ENCODE measurements at regions not wholly inside any gene's neighbourhood (a gene's known extent, or its start where the extent isn't known, plus 50 kb on each side); places are given as distances from the start of the nearest gene placed in this dataset.

DNA sequence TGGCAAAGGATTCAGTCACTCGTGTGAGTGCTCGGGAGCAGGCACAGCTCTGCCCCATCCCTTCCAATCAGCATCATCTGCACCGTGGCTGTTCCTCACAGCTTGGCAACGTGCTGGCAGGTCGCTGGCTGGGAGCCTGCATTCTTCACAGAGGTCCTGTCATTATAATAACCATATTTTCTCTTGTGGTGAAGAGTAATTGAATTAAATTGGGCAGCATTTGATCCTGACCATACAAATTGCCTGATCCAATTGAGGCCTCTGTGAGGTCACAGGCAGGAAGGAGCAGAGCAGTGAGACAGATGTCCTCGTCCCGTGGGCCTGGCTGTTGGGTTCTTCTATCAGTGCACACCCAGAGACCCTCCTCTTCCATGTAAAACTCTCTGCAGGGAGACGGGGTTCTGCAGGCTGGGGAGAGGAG, 407.8 kb downstream of the COG6 start:
- no peaks in the 10 kb centered on the region for H3F3A ChIP-seq (replicated peaks; ENCODE audit: low read depth)
- no peak overlapping the region for H3K4me2 ChIP-seq
- no peak for ATAC-seq

More for the DNA sequence above, 407.8 kb downstream of the COG6 start:
- H3K79me2 ChIP-seq (replicated peaks; ENCODE audit: insufficient read depth): no peaks in the 10 kb centered on the region
- no peaks in the 10 kb centered on the region for H3K27me3 ChIP-seq (ENCODE audit: insufficient read depth)
- no peak overlapping the region for H3K4me3 ChIP-seq
- Mint-ChIP-seq H3K36me3 (ENCODE audit: low read depth) (no peaks in the 10 kb centered on the region), H3K4me3 (no peak overlapping the region), H3K27me3 (ENCODE audit: insufficient read depth, low read depth, poor library complexity) (peaks cover 2% of the 10 kb centered on the region), H3K9me3 (no peaks in the 10 kb centered on the region), H3K27ac (no peak overlapping the region), H3K4me1 (peaks cover 3% of the 10 kb centered on the region; the same call in 2 of the 3 replicates)
- DNase-seq (ENCODE audit: low spot score): no peak
- no peaks in the 10 kb centered on the region for H3K4me1 ChIP-seq (ENCODE audit: insufficient read depth)
- no peaks in the 10 kb centered on the region for H3K36me3 ChIP-seq (ENCODE audit: insufficient read depth)
- no peaks in the 10 kb centered on the region for H4K20me1 ChIP-seq (replicated peaks; ENCODE audit: insufficient read depth)
- H3K27ac ChIP-seq (ENCODE audit: low read depth): no peak overlapping the region
- H2AFZ ChIP-seq: no peak overlapping the region
- H3K9me2 ChIP-seq (ENCODE audit: insufficient read depth): no peaks in the 10 kb centered on the region
- TF ChIP-seq CREB1 (CRISPR knock-in tag; IDR thresholded peaks at IDR 0.05; ENCODE audit: low read depth) (no peak), POLR2AphosphoS5 (IDR thresholded peaks at IDR 0.05; ENCODE audit: low read depth) (no peak), NANOG (IDR thresholded peaks at IDR 0.05; ENCODE audit: borderline replicate concordance) (no peak), ZNF331 (CRISPR knock-in tag; IDR thresholded peaks at IDR 0.05; ENCODE audit: low read depth) (no peak), ZNF114 (CRISPR knock-in tag; IDR thresholded peaks at IDR 0.05) (no peak), EZH2phosphoT487 (IDR thresholded peaks at IDR 0.05; ENCODE audit: unreplicated experiment) (no peak), JUNB (IDR thresholded peaks at IDR 0.05; ENCODE audit: unreplicated experiment) (no peak)
- TF ChIP-seq, protein P1, sequence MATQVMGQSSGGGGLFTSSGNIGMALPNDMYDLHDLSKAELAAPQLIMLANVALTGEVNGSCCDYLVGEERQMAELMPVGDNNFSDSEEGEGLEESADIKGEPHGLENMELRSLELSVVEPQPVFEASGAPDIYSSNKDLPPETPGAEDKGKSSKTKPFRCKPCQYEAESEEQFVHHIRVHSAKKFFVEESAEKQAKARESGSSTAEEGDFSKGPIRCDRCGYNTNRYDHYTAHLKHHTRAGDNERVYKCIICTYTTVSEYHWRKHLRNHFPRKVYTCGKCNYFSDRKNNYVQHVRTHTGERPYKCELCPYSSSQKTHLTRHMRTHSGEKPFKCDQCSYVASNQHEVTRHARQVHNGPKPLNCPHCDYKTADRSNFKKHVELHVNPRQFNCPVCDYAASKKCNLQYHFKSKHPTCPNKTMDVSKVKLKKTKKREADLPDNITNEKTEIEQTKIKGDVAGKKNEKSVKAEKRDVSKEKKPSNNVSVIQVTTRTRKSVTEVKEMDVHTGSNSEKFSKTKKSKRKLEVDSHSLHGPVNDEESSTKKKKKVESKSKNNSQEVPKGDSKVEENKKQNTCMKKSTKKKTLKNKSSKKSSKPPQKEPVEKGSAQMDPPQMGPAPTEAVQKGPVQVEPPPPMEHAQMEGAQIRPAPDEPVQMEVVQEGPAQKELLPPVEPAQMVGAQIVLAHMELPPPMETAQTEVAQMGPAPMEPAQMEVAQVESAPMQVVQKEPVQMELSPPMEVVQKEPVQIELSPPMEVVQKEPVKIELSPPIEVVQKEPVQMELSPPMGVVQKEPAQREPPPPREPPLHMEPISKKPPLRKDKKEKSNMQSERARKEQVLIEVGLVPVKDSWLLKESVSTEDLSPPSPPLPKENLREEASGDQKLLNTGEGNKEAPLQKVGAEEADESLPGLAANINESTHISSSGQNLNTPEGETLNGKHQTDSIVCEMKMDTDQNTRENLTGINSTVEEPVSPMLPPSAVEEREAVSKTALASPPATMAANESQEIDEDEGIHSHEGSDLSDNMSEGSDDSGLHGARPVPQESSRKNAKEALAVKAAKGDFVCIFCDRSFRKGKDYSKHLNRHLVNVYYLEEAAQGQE (IDR thresholded peaks at IDR 0.05; ENCODE audit: unreplicated experiment): no peak
- TF ChIP-seq, protein P2, sequence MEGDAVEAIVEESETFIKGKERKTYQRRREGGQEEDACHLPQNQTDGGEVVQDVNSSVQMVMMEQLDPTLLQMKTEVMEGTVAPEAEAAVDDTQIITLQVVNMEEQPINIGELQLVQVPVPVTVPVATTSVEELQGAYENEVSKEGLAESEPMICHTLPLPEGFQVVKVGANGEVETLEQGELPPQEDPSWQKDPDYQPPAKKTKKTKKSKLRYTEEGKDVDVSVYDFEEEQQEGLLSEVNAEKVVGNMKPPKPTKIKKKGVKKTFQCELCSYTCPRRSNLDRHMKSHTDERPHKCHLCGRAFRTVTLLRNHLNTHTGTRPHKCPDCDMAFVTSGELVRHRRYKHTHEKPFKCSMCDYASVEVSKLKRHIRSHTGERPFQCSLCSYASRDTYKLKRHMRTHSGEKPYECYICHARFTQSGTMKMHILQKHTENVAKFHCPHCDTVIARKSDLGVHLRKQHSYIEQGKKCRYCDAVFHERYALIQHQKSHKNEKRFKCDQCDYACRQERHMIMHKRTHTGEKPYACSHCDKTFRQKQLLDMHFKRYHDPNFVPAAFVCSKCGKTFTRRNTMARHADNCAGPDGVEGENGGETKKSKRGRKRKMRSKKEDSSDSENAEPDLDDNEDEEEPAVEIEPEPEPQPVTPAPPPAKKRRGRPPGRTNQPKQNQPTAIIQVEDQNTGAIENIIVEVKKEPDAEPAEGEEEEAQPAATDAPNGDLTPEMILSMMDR (conservative IDR thresholded peaks at IDR 0.05; ENCODE audit: low read depth in 2 of 2): no peak
- TF ChIP-seq, protein P3, sequence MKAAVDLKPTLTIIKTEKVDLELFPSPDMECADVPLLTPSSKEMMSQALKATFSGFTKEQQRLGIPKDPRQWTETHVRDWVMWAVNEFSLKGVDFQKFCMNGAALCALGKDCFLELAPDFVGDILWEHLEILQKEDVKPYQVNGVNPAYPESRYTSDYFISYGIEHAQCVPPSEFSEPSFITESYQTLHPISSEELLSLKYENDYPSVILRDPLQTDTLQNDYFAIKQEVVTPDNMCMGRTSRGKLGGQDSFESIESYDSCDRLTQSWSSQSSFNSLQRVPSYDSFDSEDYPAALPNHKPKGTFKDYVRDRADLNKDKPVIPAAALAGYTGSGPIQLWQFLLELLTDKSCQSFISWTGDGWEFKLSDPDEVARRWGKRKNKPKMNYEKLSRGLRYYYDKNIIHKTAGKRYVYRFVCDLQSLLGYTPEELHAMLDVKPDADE (IDR thresholded peaks at IDR 0.05): no peak
- TF ChIP-seq, protein P4, sequence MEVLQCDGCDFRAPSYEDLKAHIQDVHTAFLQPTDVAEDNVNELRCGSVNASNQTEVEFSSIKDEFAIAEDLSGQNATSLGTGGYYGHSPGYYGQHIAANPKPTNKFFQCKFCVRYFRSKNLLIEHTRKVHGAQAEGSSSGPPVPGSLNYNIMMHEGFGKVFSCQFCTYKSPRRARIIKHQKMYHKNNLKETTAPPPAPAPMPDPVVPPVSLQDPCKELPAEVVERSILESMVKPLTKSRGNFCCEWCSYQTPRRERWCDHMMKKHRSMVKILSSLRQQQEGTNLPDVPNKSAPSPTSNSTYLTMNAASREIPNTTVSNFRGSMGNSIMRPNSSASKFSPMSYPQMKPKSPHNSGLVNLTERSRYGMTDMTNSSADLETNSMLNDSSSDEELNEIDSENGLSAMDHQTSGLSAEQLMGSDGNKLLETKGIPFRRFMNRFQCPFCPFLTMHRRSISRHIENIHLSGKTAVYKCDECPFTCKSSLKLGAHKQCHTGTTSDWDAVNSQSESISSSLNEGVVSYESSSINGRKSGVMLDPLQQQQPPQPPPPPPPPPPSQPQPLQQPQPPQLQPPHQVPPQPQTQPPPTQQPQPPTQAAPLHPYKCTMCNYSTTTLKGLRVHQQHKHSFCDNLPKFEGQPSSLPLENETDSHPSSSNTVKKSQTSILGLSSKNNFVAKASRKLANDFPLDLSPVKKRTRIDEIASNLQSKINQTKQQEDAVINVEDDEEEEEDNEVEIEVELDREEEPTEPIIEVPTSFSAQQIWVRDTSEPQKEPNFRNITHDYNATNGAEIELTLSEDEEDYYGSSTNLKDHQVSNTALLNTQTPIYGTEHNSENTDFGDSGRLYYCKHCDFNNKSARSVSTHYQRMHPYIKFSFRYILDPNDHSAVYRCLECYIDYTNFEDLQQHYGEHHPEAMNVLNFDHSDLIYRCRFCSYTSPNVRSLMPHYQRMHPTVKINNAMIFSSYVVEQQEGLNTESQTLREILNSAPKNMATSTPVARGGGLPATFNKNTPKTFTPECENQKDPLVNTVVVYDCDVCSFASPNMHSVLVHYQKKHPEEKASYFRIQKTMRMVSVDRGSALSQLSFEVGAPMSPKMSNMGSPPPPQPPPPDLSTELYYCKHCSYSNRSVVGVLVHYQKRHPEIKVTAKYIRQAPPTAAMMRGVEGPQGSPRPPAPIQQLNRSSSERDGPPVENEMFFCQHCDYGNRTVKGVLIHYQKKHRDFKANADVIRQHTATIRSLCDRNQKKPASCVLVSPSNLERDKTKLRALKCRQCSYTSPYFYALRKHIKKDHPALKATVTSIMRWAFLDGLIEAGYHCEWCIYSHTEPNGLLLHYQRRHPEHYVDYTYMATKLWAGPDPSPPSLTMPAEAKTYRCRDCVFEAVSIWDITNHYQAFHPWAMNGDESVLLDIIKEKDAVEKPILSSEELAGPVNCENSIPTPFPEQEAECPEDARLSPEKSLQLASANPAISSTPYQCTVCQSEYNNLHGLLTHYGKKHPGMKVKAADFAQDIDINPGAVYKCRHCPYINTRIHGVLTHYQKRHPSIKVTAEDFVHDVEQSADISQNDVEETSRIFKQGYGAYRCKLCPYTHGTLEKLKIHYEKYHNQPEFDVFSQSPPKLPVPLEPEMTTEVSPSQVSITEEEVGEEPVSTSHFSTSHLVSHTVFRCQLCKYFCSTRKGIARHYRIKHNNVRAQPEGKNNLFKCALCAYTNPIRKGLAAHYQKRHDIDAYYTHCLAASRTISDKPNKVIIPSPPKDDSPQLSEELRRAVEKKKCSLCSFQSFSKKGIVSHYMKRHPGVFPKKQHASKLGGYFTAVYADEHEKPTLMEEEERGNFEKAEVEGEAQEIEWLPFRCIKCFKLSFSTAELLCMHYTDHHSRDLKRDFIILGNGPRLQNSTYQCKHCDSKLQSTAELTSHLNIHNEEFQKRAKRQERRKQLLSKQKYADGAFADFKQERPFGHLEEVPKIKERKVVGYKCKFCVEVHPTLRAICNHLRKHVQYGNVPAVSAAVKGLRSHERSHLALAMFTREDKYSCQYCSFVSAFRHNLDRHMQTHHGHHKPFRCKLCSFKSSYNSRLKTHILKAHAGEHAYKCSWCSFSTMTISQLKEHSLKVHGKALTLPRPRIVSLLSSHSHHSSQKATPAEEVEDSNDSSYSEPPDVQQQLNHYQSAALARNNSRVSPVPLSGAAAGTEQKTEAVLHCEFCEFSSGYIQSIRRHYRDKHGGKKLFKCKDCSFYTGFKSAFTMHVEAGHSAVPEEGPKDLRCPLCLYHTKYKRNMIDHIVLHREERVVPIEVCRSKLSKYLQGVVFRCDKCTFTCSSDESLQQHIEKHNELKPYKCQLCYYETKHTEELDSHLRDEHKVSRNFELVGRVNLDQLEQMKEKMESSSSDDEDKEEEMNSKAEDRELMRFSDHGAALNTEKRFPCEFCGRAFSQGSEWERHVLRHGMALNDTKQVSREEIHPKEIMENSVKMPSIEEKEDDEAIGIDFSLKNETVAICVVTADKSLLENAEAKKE (CRISPR knock-in tag; IDR thresholded peaks at IDR 0.05): no peak

Measured in GM23338 (cell line).